Fibroblast of mammary gland (primary cell): ENCODE measurements at regions not wholly inside any gene's neighbourhood (a gene's known extent, or its start where the extent isn't known, plus 50 kb on each side); places are given as distances from the start of the nearest gene placed in this dataset.

Experiments used
- DNase-seq: peaks from one replicate; pipeline ENCODE4 v3.0.0-alpha.2; 2010; ENCODE audit warnings: low read depth
- H3K4me3 ChIP-seq: 2 replicates; pipeline ENCODE4 v1.5.1; 2011; ENCODE audit warnings: low read depth, mild to moderate bottlenecking, low read length, moderate library complexity; ENCODE audit not compliant: control insufficient read depth
- CTCF ChIP-seq: conservative IDR thresholded peaks from 2 replicates; pipeline ENCODE4 v1.5.1; 2011; ENCODE audit warnings: low read depth, low read length, inconsistent platforms; ENCODE audit not compliant: control insufficient read depth, insufficient read depth

GRCh38 chr11:31995525-31996094, 95.3 kb upstream of the RCN1 start:
- TF ChIP-seq CTCF, result no peak
- no peak overlapping the region for H3K4me3 ChIP-seq
- DNase-seq, result no peak

GRCh38 chr11:31995032-31995431, 95.8 kb upstream of the RCN1 start:
- TF ChIP-seq CTCF, result no peak
- H3K4me3 ChIP-seq, result no peak overlapping the region
- no peak for DNase-seq

GRCh38 chr11:31987118-31988005, 103.5 kb upstream of the RCN1 start:
- no peak overlapping the region for H3K4me3 ChIP-seq
- DNase-seq, result no peak
- no peak for TF ChIP-seq CTCF

GRCh38 chr11:31986201-31986889, 104.5 kb upstream of the RCN1 start:
- no peak for DNase-seq
- no peak for TF ChIP-seq CTCF
- no peak overlapping the region for H3K4me3 ChIP-seq

GRCh38 chr11:31981457-31981856, 109.4 kb upstream of the RCN1 start:
- H3K4me3 ChIP-seq, result no peak overlapping the region
- TF ChIP-seq CTCF, result no peak
- no peak for DNase-seq

- TF ChIP-seq CTCF, result no peak
- H3K4me3 ChIP-seq, result no peak overlapping the region
- no peak for DNase-seq
Measured at GRCh38 chr11:31977343-31977742, 113.5 kb upstream of the RCN1 start.
